Inflammatory macrophage (primary cell): ENCODE measurements at regions not wholly inside any gene's neighbourhood (a gene's known extent, or its start where the extent isn't known, plus 50 kb on each side); places are given as distances from the start of the nearest gene placed in this dataset.
A peak's percentile ranks its signal among the peaks of the same experiment; 100 is the strongest.

Experiments
- DNase-seq, 2 donors: peaks; one replicate each; pipeline ENCODE4 v3.0.0-alpha.2; 2020 to 2022

GRCh38 chr13:84934911-84935310, 864.3 kb downstream of the SLITRK6 start:
- DNase-seq, result no peak

GRCh38 chr13:84933797-84934196, 865.4 kb downstream of the SLITRK6 start:
- DNase-seq, result no peak

- no peak for DNase-seq
Observed at GRCh38 chr13:84931264-84931663, 868.0 kb downstream of the SLITRK6 start.

GRCh38 chr13:84927442-84928169, 871.6 kb downstream of the SLITRK6 start:
- no peak for DNase-seq

GRCh38 chr13:84925443-84925842, 873.8 kb downstream of the SLITRK6 start:
- DNase-seq, result no peak

GRCh38 chr13:84923831-84924230, 875.4 kb downstream of the SLITRK6 start:
- DNase-seq, result no peak

- DNase-seq, result peak in 1 of 2 donors; percentile 51
Observed at GRCh38 chr13:84917252-84917878, 881.9 kb downstream of the SLITRK6 start.

- DNase-seq, result no peak
Observed at GRCh38 chr13:84912720-84913119, 886.5 kb downstream of the SLITRK6 start.

- DNase-seq, result no peak
Observed at GRCh38 chr13:84910423-84910822, 888.8 kb downstream of the SLITRK6 start.

- no peak for DNase-seq
Observed at GRCh38 chr13:84903391-84903790, 895.8 kb downstream of the SLITRK6 start.

- DNase-seq, result no peak
Observed at GRCh38 chr13:84902243-84902642, 897.0 kb downstream of the SLITRK6 start.

GRCh38 chr13:84896128-84896527, 903.1 kb downstream of the SLITRK6 start:
- DNase-seq, result peak; percentile 36 to 53

- no peak for DNase-seq
Observed at GRCh38 chr13:84894749-84895148, 904.5 kb downstream of the SLITRK6 start.

- no peak for DNase-seq
Observed at GRCh38 chr13:84885868-84886267, 913.4 kb downstream of the SLITRK6 start.

GRCh38 chr13:84873951-84874350, 925.3 kb downstream of the SLITRK6 start:
- DNase-seq, result no peak

GRCh38 chr13:84870190-84870589, 929.0 kb downstream of the SLITRK6 start:
- DNase-seq, result no peak

GRCh38 chr13:84867246-84867645, 932.0 kb downstream of the SLITRK6 start:
- no peak for DNase-seq

- DNase-seq, result no peak
Observed at GRCh38 chr13:84865783-84866221, 933.4 kb downstream of the SLITRK6 start.

- no peak for DNase-seq
Observed at GRCh38 chr13:84864341-84864740, 934.9 kb downstream of the SLITRK6 start.

GRCh38 chr13:84847107-84847506, 952.1 kb downstream of the SLITRK6 start:
- DNase-seq, result no peak

GRCh38 chr13:84845907-84846619, 953.2 kb downstream of the SLITRK6 start:
- DNase-seq, result no peak

GRCh38 chr13:84844473-84844872, 954.7 kb downstream of the SLITRK6 start:
- DNase-seq, result no peak

- no peak for DNase-seq
Observed at GRCh38 chr13:84843368-84843767, 955.9 kb downstream of the SLITRK6 start.

- no peak for DNase-seq
Observed at GRCh38 chr13:84834201-84834600, 951.9 kb upstream of the SLITRK1 start.
